Testis (tissue), 2 donors: ENCODE measurements at regions not wholly inside any gene's neighbourhood (a gene's known extent, or its start where the extent isn't known, plus 50 kb on each side); places are given as distances from the start of the nearest gene placed in this dataset.

ENCODE experiments used
- DNase-seq: peaks from one replicate; pipeline ENCODE4 v3.0.0-alpha.2; 2019
- H3K27ac ChIP-seq, 2 donors: fragments of 200-600 bp; sonication (generic); one replicate each; pipeline ENCODE4 v1.5.1; 2019
- H3K27me3 ChIP-seq: fragments of 200-600 bp; sonication (generic); one replicate; pipeline ENCODE4 v1.5.1; 2019
- H3K36me3 ChIP-seq: fragments of 200-600 bp; sonication (generic); one replicate; pipeline ENCODE4 v1.5.1; 2017; ENCODE audit warnings: low read depth; ENCODE audit errors: missing control alignments
- H3K4me1 ChIP-seq: fragments of 200-600 bp; sonication (generic); one replicate; pipeline ENCODE4 v1.5.1; 2019
- H3K4me3 ChIP-seq, 2 donors: fragments of 200-600 bp; sonication (generic); one replicate each; pipeline ENCODE4 v1.5.1; 2017 to 2019
- H3K9me3 ChIP-seq: fragments of 200-600 bp; sonication (generic); one replicate; pipeline ENCODE4 v1.5.1; 2017
- CTCF ChIP-seq, 3 experiments: fragments of 450-650 bp in 2 of 3; fragments of 200-600 bp in 1 of 3; sonication (generic) in 1 of 3; IDR thresholded peaks; one replicate each; pipeline ENCODE4 v1.5.1; 2016 to 2019; ENCODE audit warnings: antibody characterized with exemption in 3 of 3, mild to moderate bottlenecking in 2 of 3, moderate library complexity in 1 of 3
- POLR2A ChIP-seq: fragments of 450-650 bp; IDR thresholded peaks from one replicate; pipeline ENCODE4 v1.6.1; 2017; ENCODE audit warnings: antibody characterized with exemption, mild to moderate bottlenecking, moderate library complexity
- WGBS, 2 donors: methylation state at CpG; one replicate each; pipeline ENCODE4 v1.1.5; 2018; 5-methylcytosine and 5-hydroxymethylcytosine counted together
- intact Hi-C: fragments of 100-400 bp; cut with DNase I; formaldehyde crosslinking; loops from one replicate; pipeline ENCODE4 v1.15.1; 2023; ENCODE audit warnings: low total_unique reads

GRCh38 chr3:11930084-11930483 lies 74.1 kb upstream of the SYN2 start:
- WGBS, 2 donors, result 79 to 80% methylated on average over 10 of the region's 10 CpGs
- H3K4me3 ChIP-seq, result no peak overlapping the region
- no peak for DNase-seq
- H3K36me3 ChIP-seq, result no peaks in the 10 kb centered on the region
- H3K9me3 ChIP-seq, result no peaks in the 10 kb centered on the region
- intact Hi-C loops, result no loop called here
- no peak overlapping the region for H3K27ac ChIP-seq
- H3K27me3 ChIP-seq, result no peaks in the 10 kb centered on the region
- H3K4me1 ChIP-seq, result no peaks in the 10 kb centered on the region
- TF ChIP-seq CTCF (IDR thresholded peaks at IDR 0.05) (no peak), POLR2A (no peak)

DNA sequence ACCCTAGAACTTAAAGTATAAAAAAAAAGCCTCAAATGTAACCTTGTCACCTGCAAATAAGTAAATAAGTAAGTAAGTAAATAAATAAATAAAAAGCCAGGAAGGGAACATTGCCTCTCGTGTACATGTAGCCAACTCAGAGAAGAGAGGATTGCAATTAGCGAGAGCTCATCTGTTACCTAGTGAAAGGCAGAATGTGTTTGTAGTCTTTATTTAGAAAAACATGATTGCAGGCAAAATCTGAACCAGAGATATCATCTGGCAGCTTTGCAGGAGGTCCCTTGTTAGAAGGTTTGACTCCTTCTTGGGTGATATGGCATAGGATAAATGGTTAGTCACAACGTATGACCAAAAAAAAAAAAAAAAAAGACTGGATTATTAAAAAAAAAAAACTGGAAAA lies 71.6 kb upstream of the SYN2 start:
- Histone ChIP-seq H3K27me3 (no peaks in the 10 kb centered on the region), H3K4me3 (no peak overlapping the region), H3K36me3 (no peaks in the 10 kb centered on the region), H3K9me3 (no peaks in the 10 kb centered on the region), H3K27ac (no peak overlapping the region), H3K4me1 (no peaks in the 10 kb centered on the region)
- 70 to 76% methylated on average over 3 of the region's 3 CpGs for WGBS, 2 donors
- no peak for DNase-seq
- no peak for TF ChIP-seq POLR2A
- TF ChIP-seq CTCF (IDR thresholded peaks at IDR 0.05), result no peak
- intact Hi-C loops, result no loop called here

- intact Hi-C loops, result no loop called here
- no peak for TF ChIP-seq CTCF (IDR thresholded peaks at IDR 0.05)
- no peak for TF ChIP-seq POLR2A
- whole genome bisulfite sequencing, 2 donors, result 86 to 89% methylated on average over 9 of the region's 9 CpGs
These were observed 70.7 kb upstream of the SYN2 start for GRCh38 chr3:11933529-11933928.

DNA sequence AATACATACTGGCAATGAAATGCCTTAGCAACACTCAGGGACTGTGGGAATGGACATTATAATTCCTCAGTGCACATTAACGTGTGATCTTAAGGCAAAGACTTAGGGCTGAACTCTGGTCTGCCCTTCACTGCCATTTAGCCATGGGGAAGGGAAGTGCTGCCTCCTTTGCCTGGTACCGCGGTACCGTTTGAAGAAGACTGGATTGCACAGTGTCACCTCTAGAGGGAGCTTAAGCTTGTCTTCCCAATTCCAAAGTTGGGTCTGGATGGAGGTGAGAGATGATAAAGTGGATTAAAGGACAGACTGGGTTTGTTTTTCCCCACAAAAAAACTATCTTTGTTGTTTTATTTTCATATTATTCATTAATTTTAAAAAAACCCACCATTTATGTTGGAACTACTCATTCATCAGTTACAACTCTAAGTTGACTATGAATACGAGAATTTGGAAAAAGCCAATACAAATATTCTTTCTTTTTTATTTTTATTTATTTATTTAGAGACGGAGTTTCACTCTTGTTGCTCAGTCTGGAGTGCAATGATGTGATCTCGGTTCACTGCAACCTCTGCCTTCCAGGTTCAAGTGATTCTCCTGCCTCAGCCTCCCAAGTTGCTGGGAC lies 60.0 kb upstream of the SYN2 start:
- intact Hi-C loops, result no loop called here
- Histone ChIP-seq H3K27me3 (no peaks in the 10 kb centered on the region), H3K4me1 (no peaks in the 10 kb centered on the region), H3K27ac (no peak overlapping the region), H3K9me3 (no peaks in the 10 kb centered on the region), H3K36me3 (no peaks in the 10 kb centered on the region), H3K4me3 (no peak overlapping the region)
- 31 to 36% methylated on average over 7 of the region's 7 CpGs for WGBS, 2 donors
- TF ChIP-seq POLR2A (no peak), CTCF (IDR thresholded peaks at IDR 0.05) (peak; percentile 12 to 61 (median 34))
- peak; percentile 53 for DNase-seq

More at GRCh38 chr3:11933529-11933928, 70.7 kb upstream of the SYN2 start:
- no peaks in the 10 kb centered on the region for H3K36me3 ChIP-seq
- no peaks in the 10 kb centered on the region for H3K9me3 ChIP-seq
- no peak overlapping the region for H3K27ac ChIP-seq
- DNase-seq, result no peak
- H3K27me3 ChIP-seq, result no peaks in the 10 kb centered on the region
- H3K4me3 ChIP-seq, result no peak overlapping the region
- H3K4me1 ChIP-seq, result no peaks in the 10 kb centered on the region

DNA sequence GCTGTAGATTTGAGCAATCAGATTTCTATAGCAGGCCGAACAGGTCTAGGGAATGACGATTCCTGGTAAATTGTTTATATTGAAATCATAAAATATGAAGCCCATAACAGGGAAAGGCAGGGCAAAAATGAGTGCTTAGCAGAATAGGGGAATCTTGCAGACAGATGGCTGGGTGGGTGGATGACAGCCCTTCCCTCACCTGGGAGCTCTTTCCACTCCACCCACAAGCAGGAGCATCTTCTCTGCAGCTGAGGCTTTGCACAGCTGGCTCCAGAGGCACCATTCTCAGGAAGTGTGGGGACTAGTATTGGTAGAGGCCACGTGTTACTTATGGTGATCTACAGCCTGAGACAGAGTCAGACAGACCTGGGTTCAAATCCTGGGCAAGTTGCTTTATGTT lies 55.9 kb upstream of the SYN2 start:
- WGBS, 2 donors, result 82 to 87% methylated on average over 3 of the region's 3 CpGs
- DNase-seq, result no peak
- intact Hi-C loops, result no loop called here
- no peak overlapping the region for H3K27ac ChIP-seq
- no peaks in the 10 kb centered on the region for H3K27me3 ChIP-seq
- H3K4me1 ChIP-seq, result no peaks in the 10 kb centered on the region
- H3K4me3 ChIP-seq, result no peak overlapping the region
- H3K36me3 ChIP-seq, result no peaks in the 10 kb centered on the region
- no peaks in the 10 kb centered on the region for H3K9me3 ChIP-seq
- no peak for TF ChIP-seq POLR2A
- TF ChIP-seq CTCF (IDR thresholded peaks at IDR 0.05), result no peak
